ENCODE measurements at regions not wholly inside any gene's neighbourhood (a gene's known extent, or its start where the extent isn't known, plus 50 kb on each side); places are given as distances from the start of the nearest gene placed in this dataset.

DNA sequence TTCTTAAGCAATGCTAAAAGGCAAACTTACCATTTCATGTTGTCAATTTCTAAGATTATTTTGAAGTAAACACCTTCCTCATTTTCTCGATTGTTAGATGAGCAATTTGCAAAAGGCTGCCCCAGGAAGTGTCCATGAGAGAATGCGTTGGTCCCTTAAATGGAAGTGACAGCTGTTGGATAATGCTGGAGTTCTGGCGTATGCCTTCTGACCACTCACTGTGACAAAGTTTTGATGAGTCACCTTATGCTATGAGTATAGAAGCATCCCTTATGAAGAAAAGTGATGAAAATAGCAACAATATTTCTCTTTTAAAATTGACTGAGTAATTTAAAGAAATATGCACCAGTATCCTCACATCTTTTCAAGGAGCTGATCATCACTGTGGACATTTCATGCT is 1497.5 kb downstream of the DPP10 start:
- DNase-seq = no peak
- Histone ChIP-seq H3K36me3 (ENCODE audit: low read depth) (no peaks in the 10 kb centered on the region), H3K9me3 (peaks cover 4% of the 10 kb centered on the region), H3K4me1 (ENCODE audit: low read depth) (no peaks in the 10 kb centered on the region), H3K4me3 (no peak overlapping the region)
- ATAC-seq = no peak
- intact Hi-C loops (cut with DNase I, micrococcal nuclease) = no loop called here
- TF ChIP-seq CTCF (IDR thresholded peaks at IDR 0.05) = no peak

DNA sequence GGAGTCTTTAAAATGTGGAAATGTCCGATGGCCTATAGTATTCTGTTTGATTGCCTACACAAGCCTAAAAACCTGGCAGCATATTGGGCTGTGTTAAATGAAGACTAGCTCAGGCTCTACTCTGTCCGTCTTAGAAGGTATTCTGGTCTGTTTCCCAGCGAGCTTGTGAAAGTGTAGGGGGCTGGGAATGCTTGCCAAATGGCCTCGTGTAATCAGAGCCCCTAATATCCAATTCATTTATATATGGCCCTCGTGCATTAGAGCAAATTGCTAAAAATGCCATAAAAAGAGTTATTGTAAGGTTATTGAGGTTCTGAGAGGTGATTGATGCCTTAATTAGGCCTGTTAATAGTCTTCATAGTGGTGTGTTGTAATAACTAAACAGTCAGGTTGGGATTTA is 1500.4 kb downstream of the DPP10 start:
- no peak for ATAC-seq
- H3K9me3 ChIP-seq = no peaks in the 10 kb centered on the region
- no peaks in the 10 kb centered on the region for H3K36me3 ChIP-seq (ENCODE audit: low read depth)
- no peak for DNase-seq
- intact Hi-C loops (cut with DNase I, micrococcal nuclease) = no loop called here
- TF ChIP-seq CTCF (IDR thresholded peaks at IDR 0.05) = no peak
- H3K4me1 ChIP-seq (ENCODE audit: low read depth) = no peaks in the 10 kb centered on the region
- no peak overlapping the region for H3K4me3 ChIP-seq

DNA sequence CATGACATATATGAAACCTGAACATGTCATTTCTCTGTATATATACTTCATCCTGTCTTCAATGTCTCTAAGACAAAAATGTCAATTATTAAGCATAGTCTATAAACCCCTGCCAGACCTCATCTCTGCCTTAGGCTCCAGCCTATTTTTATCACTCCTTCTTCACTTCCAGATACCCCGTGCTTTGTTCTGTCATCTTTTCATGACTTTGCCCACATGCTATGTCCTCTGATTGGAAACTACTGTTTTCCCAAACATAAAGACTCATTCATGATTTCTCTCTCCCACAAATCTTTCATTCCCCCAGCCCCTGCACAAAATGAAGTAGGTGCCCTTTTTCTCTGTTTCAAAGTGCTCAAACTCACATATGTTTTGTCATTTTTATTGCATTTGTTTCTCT is 1503.9 kb downstream of the DPP10 start:
- Histone ChIP-seq H3K36me3 (ENCODE audit: low read depth) (no peaks in the 10 kb centered on the region), H3K4me3 (no peak overlapping the region), H3K9me3 (peaks cover 14% of the 10 kb centered on the region), H3K4me1 (ENCODE audit: low read depth) (no peaks in the 10 kb centered on the region)
- no peak for TF ChIP-seq CTCF (IDR thresholded peaks at IDR 0.05)
- ATAC-seq (no peak), DNase-seq (no peak)
- intact Hi-C loops (cut with DNase I, micrococcal nuclease) = no loop called here

GRCh38 chr2:115946891-115947290 is 1504.5 kb downstream of the DPP10 start:
- no peaks in the 10 kb centered on the region for H3K36me3 ChIP-seq (ENCODE audit: low read depth)
- ATAC-seq (no peak), DNase-seq (no peak)
- no peak for TF ChIP-seq CTCF (IDR thresholded peaks at IDR 0.05)
- H3K4me1 ChIP-seq (ENCODE audit: low read depth) = no peaks in the 10 kb centered on the region
- peaks cover 14% of the 10 kb centered on the region for H3K9me3 ChIP-seq
- intact Hi-C loops (cut with DNase I, micrococcal nuclease) = no loop called here
- no peak overlapping the region for H3K4me3 ChIP-seq

DNA sequence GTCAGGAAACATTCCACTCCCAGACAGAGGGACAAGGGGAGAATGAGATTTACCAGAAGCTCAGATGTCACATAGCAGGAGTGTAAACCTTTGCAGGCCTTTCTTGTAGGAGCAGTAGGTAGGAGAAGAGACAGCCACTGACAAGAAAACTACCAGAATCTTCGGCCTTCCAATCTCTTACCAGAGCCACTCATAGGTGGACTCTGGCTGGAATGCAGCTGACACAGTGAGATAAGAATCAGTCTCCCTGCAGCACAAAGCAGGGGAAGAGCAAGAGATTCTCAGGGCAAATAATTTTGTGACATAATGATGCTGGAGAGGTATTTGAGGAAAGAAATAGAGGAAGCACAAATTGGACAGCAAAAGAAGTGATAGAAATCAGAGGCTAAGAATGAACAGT is 1534.5 kb downstream of the DPP10 start:
- H3K4me1 ChIP-seq (ENCODE audit: low read depth) = no peaks in the 10 kb centered on the region
- no peak overlapping the region for H3K4me3 ChIP-seq
- no peaks in the 10 kb centered on the region for H3K36me3 ChIP-seq (ENCODE audit: low read depth)
- intact Hi-C loops (cut with DNase I, micrococcal nuclease) = no loop called here
- TF ChIP-seq CTCF (IDR thresholded peaks at IDR 0.05) = no peak
- H3K9me3 ChIP-seq = peaks cover 31% of the 10 kb centered on the region
- DNase-seq = no peak
- no peak for ATAC-seq

- no peaks in the 10 kb centered on the region for H3K36me3 ChIP-seq (ENCODE audit: low read depth)
- H3K9me3 ChIP-seq = peaks cover 38% of the 10 kb centered on the region
- no peak for TF ChIP-seq CTCF (IDR thresholded peaks at IDR 0.05)
These were observed 1556.6 kb downstream of the DPP10 start for GRCh38 chr2:115999039-115999438.

More at GRCh38 chr2:115999039-115999438, 1556.6 kb downstream of the DPP10 start:
- no peaks in the 10 kb centered on the region for H3K4me1 ChIP-seq (ENCODE audit: low read depth)
- DNase-seq = no peak
- no peak for ATAC-seq
- intact Hi-C loops (cut with DNase I, micrococcal nuclease) = no loop called here
- no peak overlapping the region for H3K4me3 ChIP-seq

All from mucosa of descending colon (tissue), 3 donors.